GM10266 (cell line): ENCODE measurements at regions not wholly inside any gene's neighbourhood (a gene's known extent, or its start where the extent isn't known, plus 50 kb on each side); places are given as distances from the start of the nearest gene placed in this dataset.
A peak's percentile ranks its signal among the peaks of the same experiment; 100 is the strongest.

ENCODE experiments used
- DNase-seq: peaks from one replicate; pipeline ENCODE4 v3.0.0; 2012; ENCODE audit errors: extremely low spot score
- CTCF ChIP-seq: IDR thresholded peaks from 2 replicates; pipeline ENCODE4 v1.5.1; 2012; ENCODE audit warnings: mild to moderate bottlenecking, low read depth; ENCODE audit not compliant: control insufficient read depth, insufficient read depth; ENCODE audit errors: missing control alignments

GRCh38 chr12:30823156-30823699 is 68.5 kb upstream of the CAPRIN2 start:
- no peak for DNase-seq
- peak; percentile 32 for TF ChIP-seq CTCF

GRCh38 chr12:30822385-30823155 is 67.8 kb upstream of the CAPRIN2 start:
- DNase-seq, result no peak
- TF ChIP-seq CTCF, result no peak

- no peak for TF ChIP-seq CTCF
- no peak for DNase-seq
Measured at GRCh38 chr12:30820406-30820946, 65.7 kb upstream of the CAPRIN2 start.

DNA sequence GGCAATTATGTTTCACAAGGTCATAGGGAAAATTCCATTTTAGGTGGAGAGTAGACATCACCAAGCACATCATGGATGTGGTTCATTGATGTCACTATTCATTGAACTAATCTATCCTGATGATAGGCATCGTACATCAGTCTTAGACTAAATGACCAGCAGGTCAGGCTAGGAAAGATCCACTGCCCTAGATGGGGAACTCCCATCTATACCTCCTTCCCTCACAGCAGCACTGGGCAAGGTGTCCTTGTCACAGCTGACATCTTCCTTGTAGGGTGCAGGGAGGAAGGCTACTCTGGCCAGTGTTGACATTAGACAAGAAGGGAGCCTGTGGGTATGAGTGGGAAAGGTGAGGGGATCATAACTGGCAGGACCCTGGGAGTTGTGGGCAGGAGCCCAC is 63.8 kb upstream of the CAPRIN2 start:
- DNase-seq, result no peak
- no peak for TF ChIP-seq CTCF

GRCh38 chr12:30816742-30817465 is 62.2 kb upstream of the CAPRIN2 start:
- TF ChIP-seq CTCF, result no peak
- no peak for DNase-seq

DNA sequence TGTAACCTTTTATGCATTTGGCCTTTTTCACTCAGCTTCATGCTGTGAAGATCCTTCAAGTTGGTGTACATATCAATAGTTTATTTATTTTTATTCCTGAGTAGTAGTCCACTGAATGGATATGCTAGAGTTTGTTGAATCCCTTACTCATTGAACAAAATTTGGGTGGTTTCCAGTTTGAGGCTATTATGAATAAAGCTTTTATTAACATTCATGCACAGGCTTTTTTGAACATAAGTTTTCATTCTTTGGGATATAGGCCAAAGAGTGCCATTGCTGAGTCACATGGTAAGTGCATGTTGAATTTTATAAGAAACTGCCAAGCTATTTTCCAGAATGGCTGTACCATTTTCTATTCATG is 59.5 kb upstream of the CAPRIN2 start:
- no peak for DNase-seq
- TF ChIP-seq CTCF, result no peak
